Retina (tissue), 1 donor: ENCODE measurements at regions not wholly inside any gene's neighbourhood (a gene's known extent, or its start where the extent isn't known, plus 50 kb on each side); places are given as distances from the start of the nearest gene placed in this dataset.
A peak's percentile ranks its signal among the peaks of the same experiment; 100 is the strongest.

Source experiments
- DNase-seq: peaks from one replicate; pipeline ENCODE4 v3.0.0-alpha.2; 2016

GRCh38 chr11:129591527-129591926, 215.9 kb downstream of the BARX2 start:
- no peak for DNase-seq

- no peak for DNase-seq
Observed at GRCh38 chr11:129592191-129592590, 216.5 kb downstream of the BARX2 start.

GRCh38 chr11:129593098-129593497, 217.4 kb downstream of the BARX2 start:
- DNase-seq, result no peak

- DNase-seq, result no peak
Observed at GRCh38 chr11:129595038-129595962, 219.7 kb downstream of the BARX2 start.

- no peak for DNase-seq
Observed at GRCh38 chr11:129596351-129596750, 219.3 kb upstream of the TMEM45B start.

- no peak for DNase-seq
Observed at GRCh38 chr11:129598378-129598777, 217.3 kb upstream of the TMEM45B start.

- DNase-seq, result no peak
Observed at GRCh38 chr11:129605815-129606214, 209.8 kb upstream of the TMEM45B start.

- DNase-seq, result no peak
Observed at GRCh38 chr11:129608711-129609110, 206.9 kb upstream of the TMEM45B start.

GRCh38 chr11:129610125-129610524, 205.5 kb upstream of the TMEM45B start:
- no peak for DNase-seq

- DNase-seq, result no peak
Observed at GRCh38 chr11:129610545-129610944, 205.1 kb upstream of the TMEM45B start.

- peak; percentile 33 for DNase-seq
Observed at GRCh38 chr11:129611661-129612446, 203.8 kb upstream of the TMEM45B start.

GRCh38 chr11:129612447-129612961, 203.1 kb upstream of the TMEM45B start:
- DNase-seq, result peak; percentile 25

- no peak for DNase-seq
Observed at GRCh38 chr11:129613071-129613470, 202.6 kb upstream of the TMEM45B start.

- DNase-seq, result no peak
Observed at GRCh38 chr11:129614256-129614944, 201.2 kb upstream of the TMEM45B start.

GRCh38 chr11:129618046-129618569, 197.5 kb upstream of the TMEM45B start:
- DNase-seq, result peak; percentile 32

- DNase-seq, result no peak
Observed at GRCh38 chr11:129620237-129621104, 195.2 kb upstream of the TMEM45B start.

GRCh38 chr11:129625930-129626329, 189.7 kb upstream of the TMEM45B start:
- no peak for DNase-seq

- no peak for DNase-seq
Observed at GRCh38 chr11:129631201-129631600, 184.4 kb upstream of the TMEM45B start.

GRCh38 chr11:129636926-129637325, 178.7 kb upstream of the TMEM45B start:
- DNase-seq, result no peak

- no peak for DNase-seq
Observed at GRCh38 chr11:129637473-129637872, 178.2 kb upstream of the TMEM45B start.

GRCh38 chr11:129637983-129638776, 177.5 kb upstream of the TMEM45B start:
- no peak for DNase-seq
